ENCODE measurements at regions not wholly inside any gene's neighbourhood (a gene's known extent, or its start where the extent isn't known, plus 50 kb on each side); places are given as distances from the start of the nearest gene placed in this dataset.

GRCh38 chr12:97097734-97098133 is 190.7 kb downstream of the NEDD1 start:
- no peak for DNase-seq

GRCh38 chr12:97109441-97109840 is 202.4 kb downstream of the NEDD1 start:
- no peak for DNase-seq

DNA sequence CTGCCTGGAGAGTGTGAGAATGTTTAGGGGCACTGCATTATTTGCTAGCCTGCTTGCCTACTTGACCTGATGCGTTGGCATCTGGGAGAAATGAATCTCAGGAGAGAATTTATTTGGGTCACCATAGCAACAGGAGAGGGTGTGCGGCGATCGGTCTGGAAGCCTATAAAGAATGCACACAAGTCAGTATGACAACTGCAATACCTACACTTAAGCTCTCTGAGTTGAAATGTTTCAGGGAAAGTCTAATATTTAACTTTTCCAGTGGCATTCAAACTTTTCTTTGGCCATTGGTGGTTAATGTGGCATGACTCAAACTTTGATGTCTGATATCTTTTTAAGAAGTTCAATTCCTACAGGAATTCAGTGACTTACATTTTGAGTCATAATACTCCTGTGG is 205.1 kb downstream of the NEDD1 start:
- DNase-seq = no peak

GRCh38 chr12:97118796-97119375 is 211.8 kb downstream of the NEDD1 start:
- no peak for DNase-seq

GRCh38 chr12:97127061-97127460 is 220.0 kb downstream of the NEDD1 start:
- no peak for DNase-seq

DNA sequence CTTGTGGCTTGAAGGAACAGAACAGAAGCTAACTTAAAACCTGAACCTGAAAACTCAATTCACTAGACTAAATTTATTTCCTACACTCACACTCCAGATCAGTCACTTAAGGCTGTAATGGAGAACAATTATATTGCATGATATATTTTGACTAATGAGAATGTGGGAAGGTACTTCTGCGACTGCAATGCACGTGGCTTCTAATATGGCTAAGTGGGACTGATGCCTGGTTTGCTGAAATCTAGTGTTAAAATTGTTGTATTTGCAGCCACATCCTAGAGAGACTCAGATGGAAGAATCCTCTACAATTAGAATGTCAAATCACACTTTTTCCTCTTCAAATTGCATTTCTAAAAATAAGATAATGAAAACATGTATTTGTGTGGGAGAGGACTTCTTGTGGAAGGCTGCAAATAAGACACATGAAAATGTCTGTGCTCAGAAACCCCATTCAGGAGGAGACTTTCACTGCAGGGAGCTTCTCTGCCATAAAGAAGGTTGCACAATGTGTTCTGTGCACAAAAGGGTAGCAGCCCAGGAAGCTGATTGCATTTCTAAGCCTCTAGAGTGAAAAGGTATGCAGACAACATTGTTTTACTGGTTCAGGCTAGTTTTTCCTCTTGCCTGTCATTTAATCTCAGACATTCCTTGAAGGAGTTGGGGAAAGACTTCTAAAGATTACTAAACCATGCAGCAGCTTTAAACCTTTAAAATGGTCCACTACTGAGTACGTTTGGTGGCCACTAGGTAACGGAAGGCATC is 224.3 kb downstream of the NEDD1 start:
- no peak for DNase-seq

GRCh38 chr12:97132270-97132669 is 225.2 kb downstream of the NEDD1 start:
- DNase-seq = no peak

DNA sequence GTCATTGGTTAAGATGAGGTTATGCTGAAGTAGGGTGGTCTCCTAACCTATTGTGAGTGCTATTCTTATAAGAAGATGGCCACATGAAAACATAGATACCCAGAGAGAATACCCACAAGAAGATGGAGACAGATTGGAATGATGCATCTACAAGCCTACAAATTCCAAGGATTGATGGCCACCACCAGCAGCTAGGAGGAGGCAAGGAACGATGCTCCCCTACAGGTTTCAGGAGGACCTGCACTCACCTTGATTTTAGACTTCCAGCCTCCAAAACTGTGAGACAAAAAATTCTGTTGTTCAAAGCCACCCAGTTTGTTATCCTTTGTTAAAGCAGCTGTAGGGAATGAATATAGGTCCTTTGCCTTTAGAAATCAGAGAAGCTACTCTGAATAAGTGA is 227.4 kb downstream of the NEDD1 start:
- no peak for DNase-seq

GRCh38 chr12:97140355-97140754 is 233.3 kb downstream of the NEDD1 start:
- no peak for DNase-seq

DNA sequence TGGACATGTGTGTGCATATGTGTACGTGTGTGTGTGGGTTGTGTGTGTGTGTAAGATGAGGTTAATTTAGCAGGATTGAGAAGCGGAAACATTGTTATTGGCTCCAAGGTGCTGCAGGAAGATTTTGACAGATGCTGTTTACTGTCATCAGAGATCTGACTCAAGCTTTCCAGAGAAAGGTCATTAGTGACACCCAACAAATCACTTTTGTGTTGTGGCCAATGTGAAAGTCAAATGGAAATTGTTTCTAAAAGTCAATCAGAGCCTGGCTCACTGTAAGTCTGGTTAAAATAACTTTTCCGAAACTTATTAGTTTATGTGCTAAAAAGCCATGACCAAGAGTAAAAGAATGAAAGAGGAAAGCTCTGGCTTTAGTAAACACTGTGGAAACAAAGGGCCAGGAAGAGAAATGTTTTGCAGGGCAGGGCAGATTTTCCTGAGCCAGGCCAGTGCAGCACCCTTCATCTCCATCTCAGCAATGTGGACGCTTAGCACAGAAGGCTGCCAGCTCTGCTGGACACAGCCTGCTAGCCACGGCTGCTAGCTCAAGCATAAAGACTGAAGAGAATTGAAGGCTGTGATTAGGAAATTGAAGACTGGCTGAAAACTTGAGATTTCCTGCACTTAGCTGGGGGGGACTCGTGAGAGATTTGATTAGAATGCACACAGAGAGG is 235.8 kb downstream of the NEDD1 start:
- DNase-seq = no peak

DNA sequence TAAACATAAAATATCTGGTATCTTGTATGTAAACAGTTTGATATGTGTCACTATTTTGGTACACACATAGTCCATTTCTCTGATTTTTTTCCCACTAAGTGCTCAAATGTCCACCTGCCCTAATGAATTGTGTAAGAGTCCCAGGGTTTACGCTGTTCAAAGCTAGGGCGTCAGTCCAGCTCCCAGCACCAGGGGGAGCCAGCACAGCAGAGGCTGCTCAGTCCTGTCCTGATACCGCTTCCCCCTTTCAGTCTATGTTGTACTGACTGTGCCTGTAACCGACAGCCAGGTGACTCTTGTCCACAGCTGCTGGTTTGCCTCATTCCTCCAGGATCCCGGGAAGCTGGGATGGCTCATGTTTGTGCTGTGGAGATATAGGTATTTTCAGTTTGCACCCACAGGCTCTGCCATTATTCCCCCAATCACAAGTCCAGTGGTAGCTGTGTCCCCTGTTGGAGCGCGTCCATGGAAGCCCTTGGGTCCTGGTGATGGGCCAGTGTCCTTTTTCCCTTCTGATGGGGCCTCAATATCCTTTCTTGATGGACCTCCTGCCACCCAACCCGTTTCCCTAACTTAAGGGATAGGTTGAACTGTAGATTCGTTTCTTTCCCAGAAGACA is 242.0 kb downstream of the NEDD1 start:
- peak; percentile 76 for DNase-seq

GRCh38 chr12:97151481-97151880 is 244.4 kb downstream of the NEDD1 start:
- DNase-seq = no peak

GRCh38 chr12:97159377-97159776 is 252.3 kb downstream of the NEDD1 start:
- no peak for DNase-seq

- DNase-seq = no peak
These were observed 253.2 kb downstream of the NEDD1 start for GRCh38 chr12:97160277-97160676.

DNA sequence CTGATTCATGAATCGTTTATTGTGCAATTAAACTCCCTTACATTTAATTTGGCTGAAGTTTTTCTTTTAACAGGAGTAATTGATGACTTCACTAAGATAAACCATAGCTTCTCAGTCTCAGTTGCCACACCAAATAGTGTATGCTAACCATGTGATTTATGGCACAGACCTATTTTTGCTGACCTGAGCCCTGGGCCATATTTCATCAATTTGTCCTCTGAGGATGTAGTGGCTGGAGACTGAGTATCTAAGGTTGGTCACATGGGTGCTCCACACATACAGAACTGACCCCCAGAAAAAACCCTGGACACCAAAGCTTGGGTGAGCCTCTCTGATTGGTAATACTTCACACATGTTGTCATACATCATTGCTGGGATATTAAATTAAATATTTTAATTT is 255.1 kb downstream of the NEDD1 start:
- DNase-seq = no peak

GRCh38 chr12:97164936-97165335 is 257.9 kb downstream of the NEDD1 start:
- DNase-seq = no peak

DNA sequence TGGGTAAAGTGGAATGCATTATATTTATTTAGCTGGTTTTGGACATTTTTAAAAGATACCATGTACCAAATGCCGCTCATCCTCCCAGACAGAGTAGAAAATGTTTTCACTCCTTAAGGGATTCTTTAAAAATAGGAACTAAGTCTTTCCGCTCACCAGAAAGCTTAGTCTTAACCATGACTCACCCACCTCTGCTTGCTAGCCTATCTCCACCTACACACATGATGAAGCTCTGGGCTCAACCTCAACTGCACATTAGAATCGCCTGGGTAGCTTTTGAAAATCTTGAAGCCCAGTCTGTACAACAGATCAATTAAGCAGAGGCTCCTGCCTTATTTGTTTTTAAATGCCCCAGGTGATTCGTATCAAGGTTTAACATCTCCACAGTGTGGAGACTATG is 260.5 kb downstream of the NEDD1 start:
- no peak for DNase-seq

DNA sequence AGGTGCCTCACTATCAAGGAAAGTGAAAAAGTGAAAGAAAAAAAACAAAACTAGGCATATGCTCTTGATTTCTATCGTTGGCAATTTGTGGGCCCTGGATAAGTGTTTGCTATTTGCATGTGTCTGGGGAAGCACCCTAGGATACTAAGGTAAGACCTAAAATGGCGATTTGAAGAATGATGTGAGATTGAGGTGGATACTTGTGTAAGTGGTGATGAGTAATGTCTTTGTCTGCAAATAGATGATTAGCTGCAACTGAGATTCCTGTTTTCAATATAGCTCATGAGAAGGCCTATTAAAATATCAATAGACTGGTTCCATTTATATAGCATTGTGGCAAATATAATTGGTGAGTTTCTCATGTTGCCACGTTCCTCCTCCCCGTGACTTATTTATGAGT is 261.7 kb downstream of the NEDD1 start:
- no peak for DNase-seq

DNA sequence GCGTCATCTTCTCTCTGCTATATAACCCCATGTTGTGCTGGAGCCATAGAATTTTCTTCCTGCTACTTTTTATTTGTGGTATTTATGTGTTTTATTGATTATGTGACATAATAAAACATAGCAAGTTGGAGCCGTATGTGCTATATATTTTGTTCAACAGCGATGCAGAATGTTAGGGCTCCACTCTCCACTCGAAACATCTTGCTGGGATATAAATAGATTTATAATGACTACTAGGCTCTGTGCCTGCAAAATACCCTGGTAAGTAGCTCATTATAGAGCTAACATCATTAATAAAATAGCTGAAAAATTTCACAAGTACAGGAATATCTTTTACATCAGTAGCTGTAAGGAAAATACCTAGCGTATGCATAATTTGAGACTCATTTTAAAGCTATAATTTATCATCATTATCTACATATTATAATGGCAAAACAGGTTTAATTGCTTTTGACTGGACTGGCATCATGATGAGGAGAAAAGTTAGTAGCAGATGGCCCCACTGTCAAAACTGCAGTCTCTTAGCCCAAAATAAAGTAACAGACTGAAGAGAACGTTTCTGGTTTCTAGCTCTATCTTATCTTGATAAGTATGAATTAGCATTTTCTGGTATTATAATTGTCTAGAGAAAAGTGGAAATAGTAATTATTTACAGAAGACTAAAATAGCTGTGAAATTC is 263.0 kb downstream of the NEDD1 start:
- DNase-seq = no peak

- DNase-seq = no peak
These were observed 266.8 kb downstream of the NEDD1 start for GRCh38 chr12:97173688-97174410.

DNA sequence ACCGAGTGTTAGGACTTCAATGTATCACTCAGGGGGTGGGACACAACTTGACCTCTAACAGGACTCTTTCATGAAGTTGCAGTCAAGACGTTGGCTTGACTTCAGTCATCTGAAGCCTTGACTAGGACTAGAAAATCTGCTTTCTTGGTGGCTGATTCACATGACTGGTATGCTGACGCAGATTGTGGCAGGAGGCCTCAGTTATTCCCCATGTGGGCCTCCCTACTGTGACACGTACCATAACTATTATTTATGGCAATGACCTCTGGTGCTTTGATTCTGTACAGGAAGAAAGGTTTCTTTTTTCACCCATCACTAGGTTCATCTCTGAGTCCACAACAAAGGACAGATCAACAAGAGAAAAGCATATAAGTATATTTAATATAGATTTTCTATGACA is 270.4 kb downstream of the NEDD1 start:
- no peak for DNase-seq

DNA sequence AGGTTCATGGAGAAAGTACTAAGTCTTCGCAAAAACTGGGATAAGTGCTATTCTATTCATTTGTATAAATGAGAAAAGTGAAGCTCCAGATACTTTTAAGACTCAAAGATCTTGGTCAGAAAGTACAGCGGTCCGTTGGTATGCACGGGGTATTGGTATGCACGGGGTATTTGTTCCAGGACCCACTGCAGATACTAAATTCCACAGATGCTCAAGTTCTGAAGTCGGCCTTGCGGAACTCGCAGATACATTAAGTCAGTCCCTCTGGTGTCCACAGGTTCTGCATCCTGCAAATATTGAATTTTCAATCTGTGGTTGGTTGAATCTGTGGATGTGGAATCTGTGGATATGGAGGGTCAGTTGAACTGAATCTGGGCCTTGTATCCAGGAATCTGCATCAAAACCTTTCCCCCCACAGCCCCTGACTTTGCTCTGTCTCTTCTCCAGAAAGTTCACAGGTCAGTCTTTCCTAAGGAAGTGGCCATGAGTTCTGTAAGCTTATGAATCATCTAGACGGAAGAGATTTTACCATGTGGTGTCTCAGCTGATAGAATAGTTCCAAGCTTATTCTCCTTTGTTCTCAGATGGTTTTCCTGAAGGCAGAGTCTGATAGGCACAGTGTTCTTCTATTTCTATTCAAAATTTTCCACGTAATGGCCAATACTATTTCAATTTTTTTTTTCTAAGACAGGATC is 274.7 kb downstream of the NEDD1 start:
- DNase-seq = no peak

Data from hematopoietic multipotent progenitor cell treated with erythropoietin and hydrocortisone succinate and interleukin-3 and kit ligand, for 6 days (in vitro differentiated cells).